ENCODE measurements at regions not wholly inside any gene's neighbourhood (a gene's known extent, or its start where the extent isn't known, plus 50 kb on each side); places are given as distances from the start of the nearest gene placed in this dataset.
A peak's percentile ranks its signal among the peaks of the same experiment; 100 is the strongest.

- no peak overlapping the region for H3K4me3 ChIP-seq (ENCODE audit: low read depth, low read length)
- DNase-seq (ENCODE audit: low read depth) = no peak
- in situ Hi-C loops (cut with HindIII; ENCODE audit: low sequenced_read_pairs) = no loop called here
- TF ChIP-seq CTCF (IDR thresholded peaks at IDR 0.05; ENCODE audit: low read depth, low read length, missing control alignments) = no peak
These were observed 219.9 kb upstream of the PROK2 start for GRCh38 chr3:72004749-72005292.

DNA sequence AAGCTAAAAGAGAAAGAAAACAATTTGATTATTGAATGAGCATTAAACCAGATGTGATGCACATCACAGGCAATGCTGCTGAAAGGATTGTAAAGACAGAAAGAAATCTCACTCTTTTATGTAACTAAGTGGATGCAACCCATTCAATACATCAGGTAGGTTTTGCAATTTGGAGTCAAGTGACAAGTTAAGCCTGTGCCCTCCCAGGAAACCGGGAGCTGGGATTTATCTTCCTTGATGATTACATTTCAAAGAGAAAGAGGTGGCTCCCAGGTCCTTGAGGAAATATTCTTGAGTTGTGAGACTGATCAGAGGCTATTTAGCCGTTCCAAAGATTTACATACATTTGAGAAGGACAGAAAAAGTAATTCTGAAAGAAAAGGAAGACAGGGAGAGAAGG, 219.0 kb upstream of the PROK2 start:
- no peak overlapping the region for H3K4me3 ChIP-seq (ENCODE audit: low read depth, low read length)
- in situ Hi-C loops (cut with HindIII; ENCODE audit: low sequenced_read_pairs) = no loop called here
- DNase-seq (ENCODE audit: low read depth) = no peak
- TF ChIP-seq CTCF (IDR thresholded peaks at IDR 0.05; ENCODE audit: low read depth, low read length, missing control alignments) = no peak

GRCh38 chr3:72001758-72002157, 216.8 kb upstream of the PROK2 start:
- no peak for DNase-seq (ENCODE audit: low read depth)
- H3K4me3 ChIP-seq (ENCODE audit: low read depth, low read length) = no peak overlapping the region
- TF ChIP-seq CTCF (IDR thresholded peaks at IDR 0.05; ENCODE audit: low read depth, low read length, missing control alignments) = no peak
- in situ Hi-C loops (cut with HindIII; ENCODE audit: low sequenced_read_pairs) = no loop called here

- peak; percentile 4 for DNase-seq (ENCODE audit: low read depth)
- no peak for TF ChIP-seq CTCF (IDR thresholded peaks at IDR 0.05; ENCODE audit: low read depth, low read length, missing control alignments)
- no peak overlapping the region for H3K4me3 ChIP-seq (ENCODE audit: low read depth, low read length)
- in situ Hi-C loops (cut with HindIII; ENCODE audit: low sequenced_read_pairs) = no loop called here
These were observed 214.2 kb upstream of the PROK2 start for GRCh38 chr3:71998995-71999673.

GRCh38 chr3:71997066-71997653, 212.2 kb upstream of the PROK2 start:
- in situ Hi-C loops (cut with HindIII; ENCODE audit: low sequenced_read_pairs) = no loop called here
- no peak for TF ChIP-seq CTCF (IDR thresholded peaks at IDR 0.05; ENCODE audit: low read depth, low read length, missing control alignments)
- DNase-seq (ENCODE audit: low read depth) = no peak
- no peak overlapping the region for H3K4me3 ChIP-seq (ENCODE audit: low read depth, low read length)

GRCh38 chr3:71994906-71995305, 210.0 kb upstream of the PROK2 start:
- DNase-seq (ENCODE audit: low read depth) = no peak
- no peak overlapping the region for H3K4me3 ChIP-seq (ENCODE audit: low read depth, low read length)
- no peak for TF ChIP-seq CTCF (IDR thresholded peaks at IDR 0.05; ENCODE audit: low read depth, low read length, missing control alignments)
- in situ Hi-C loops (cut with HindIII; ENCODE audit: low sequenced_read_pairs) = no loop called here
